Neural cell (in vitro differentiated cells): ENCODE measurements at regions not wholly inside any gene's neighbourhood (a gene's known extent, or its start where the extent isn't known, plus 50 kb on each side); places are given as distances from the start of the nearest gene placed in this dataset.

Source experiments
- H2AFZ ChIP-seq: fragments of 200-600, 300-800 bp; sonication (generic), shearing (Covaris generic); 2 replicates; pipeline ENCODE4 v1.6.0; 2014; ENCODE audit warnings: low read depth, mild to moderate bottlenecking, antibody characterized with exemption, low read length, moderate library complexity
- H3F3A ChIP-seq: fragments of 200-600 bp; shearing (Covaris generic); 2 replicates; pipeline ENCODE4 v1.6.1; 2016; ENCODE audit warnings: mild to moderate bottlenecking, moderate library complexity, mixed read lengths, antibody characterized with exemption, low read length; ENCODE audit not compliant: insufficient read depth, poor library complexity, severe bottlenecking
- H3K27ac ChIP-seq: fragments of 200-600, 300-800 bp; sonication (generic), shearing (Covaris generic); 2 replicates; pipeline ENCODE4 v1.5.1; 2014; ENCODE audit warnings: mild to moderate bottlenecking, low read length, moderate library complexity
- H3K27me3 ChIP-seq: fragments of 300-800, 200-600 bp; sonication (generic), shearing (Covaris generic); 2 replicates; pipeline ENCODE4 v1.6.0; 2014; ENCODE audit warnings: mild to moderate bottlenecking, low read depth, low read length, moderate library complexity; ENCODE audit not compliant: insufficient read depth
- H3K36me3 ChIP-seq: fragments of 300-800, 200-600 bp; sonication (generic), shearing (Covaris generic); 2 replicates; pipeline ENCODE4 v1.5.1; 2014; ENCODE audit warnings: mild to moderate bottlenecking, antibody characterized with exemption, low read length, moderate library complexity; ENCODE audit not compliant: insufficient read depth
- H3K4me2 ChIP-seq: fragments of 300-800, 200-600 bp; sonication (generic), shearing (Covaris generic); 2 replicates; pipeline ENCODE4 v1.6.0; 2014; ENCODE audit warnings: mild to moderate bottlenecking, low read length
- H3K4me3 ChIP-seq: fragments of 300-800, 200-600 bp; sonication (generic), shearing (Covaris generic); 2 replicates; pipeline ENCODE4 v1.5.1; 2014; ENCODE audit warnings: mild to moderate bottlenecking, low read length, moderate library complexity
- H3K79me2 ChIP-seq: fragments of 200-600 bp; shearing (Covaris generic); replicated peaks from 2 replicates; pipeline ENCODE4 v1.6.0; 2014; ENCODE audit warnings: mild to moderate bottlenecking, low read length, moderate library complexity; ENCODE audit not compliant: insufficient read depth
- H3K9ac ChIP-seq: fragments of 300-800, 200-600 bp; sonication (generic), shearing (Covaris generic); 2 replicates; pipeline ENCODE4 v1.6.1; 2016; ENCODE audit warnings: mild to moderate bottlenecking, low read length, mixed read lengths
- H3K9me2 ChIP-seq: fragments of 200-600 bp; shearing (Covaris generic); 2 replicates; pipeline ENCODE4 v1.6.1; 2016; ENCODE audit warnings: mild to moderate bottlenecking, low read length, mixed read lengths; ENCODE audit not compliant: insufficient read depth
- H3K9me3 ChIP-seq: fragments of 200-600, 300-800 bp; sonication (generic), shearing (Covaris generic); 2 replicates; pipeline ENCODE4 v1.6.1; 2016; ENCODE audit warnings: mild to moderate bottlenecking, mixed run types, low read length, moderate library complexity, mixed read lengths
- H4K20me1 ChIP-seq: fragments of 200-600 bp; shearing (Covaris generic); 2 replicates; pipeline ENCODE4 v1.6.1; 2016; ENCODE audit warnings: mild to moderate bottlenecking, mixed run types; ENCODE audit not compliant: insufficient read depth
- CTCF ChIP-seq: fragments of 450-650 bp; IDR thresholded peaks from 2 replicates; pipeline ENCODE4 v1.5.1; 2014; ENCODE audit warnings: antibody characterized with exemption, mild to moderate bottlenecking, moderate library complexity; ENCODE audit not compliant: poor library complexity, severe bottlenecking
- EP300 ChIP-seq: fragments of 450-650 bp; conservative IDR thresholded peaks from 2 replicates; pipeline ENCODE4 v1.6.1; 2014; ENCODE audit warnings: antibody characterized with exemption, mild to moderate bottlenecking, moderate library complexity; ENCODE audit not compliant: poor library complexity, severe bottlenecking
- EZH2 ChIP-seq: fragments of 200-600, 300-800 bp; shearing (Covaris generic), sonication (generic); IDR thresholded peaks from 2 replicates; pipeline ENCODE4 v1.6.1; 2014; ENCODE audit warnings: antibody characterized with exemption, low read length, borderline replicate concordance, mild to moderate bottlenecking; ENCODE audit not compliant: insufficient read depth, poor library complexity, severe bottlenecking
- MXI1 ChIP-seq: fragments of 450-650 bp; conservative IDR thresholded peaks from 2 replicates; pipeline ENCODE4 v1.6.1; 2014; ENCODE audit warnings: antibody characterized with exemption, mild to moderate bottlenecking; ENCODE audit not compliant: poor library complexity, severe bottlenecking
- POLR2AphosphoS5 ChIP-seq: IDR thresholded peaks from 2 replicates; pipeline ENCODE4 v1.6.1; 2012
- RAD21 ChIP-seq: fragments of 450-650 bp; conservative IDR thresholded peaks from 2 replicates; pipeline ENCODE4 v1.6.1; 2014; ENCODE audit warnings: antibody characterized with exemption, mild to moderate bottlenecking, moderate library complexity
- REST ChIP-seq: IDR thresholded peaks from 2 replicates; pipeline ENCODE4 v1.6.1; 2012; ENCODE audit warnings: borderline replicate concordance
- SMC3 ChIP-seq: fragments of 450-650 bp; conservative IDR thresholded peaks from 2 replicates; pipeline ENCODE4 v1.6.1; 2014; ENCODE audit warnings: antibody characterized with exemption, mild to moderate bottlenecking, moderate library complexity; ENCODE audit not compliant: poor library complexity
- TAF1 ChIP-seq: IDR thresholded peaks from 2 replicates; pipeline ENCODE4 v1.6.1; 2012; ENCODE audit warnings: low read depth

GRCh38 chr7:79615871-79616640, 162.6 kb upstream of the MAGI2 start:
- no peaks in the 10 kb centered on the region for H3K9me3 ChIP-seq
- H3K4me3 ChIP-seq = no peak overlapping the region
- H3K27me3 ChIP-seq = no peaks in the 10 kb centered on the region
- no peaks in the 10 kb centered on the region for H3K36me3 ChIP-seq
- no peaks in the 10 kb centered on the region for H4K20me1 ChIP-seq
- no peaks in the 10 kb centered on the region for H3K79me2 ChIP-seq
- H3F3A ChIP-seq = no peaks in the 10 kb centered on the region
- no peaks in the 10 kb centered on the region for H3K9me2 ChIP-seq
- H3K27ac ChIP-seq = no peak overlapping the region
- no peak overlapping the region for H3K4me2 ChIP-seq
- no peak overlapping the region for H2AFZ ChIP-seq
- no peak overlapping the region for H3K9ac ChIP-seq
- TF ChIP-seq EP300 = no peak
- TF ChIP-seq POLR2AphosphoS5 = no peak
- no peak for TF ChIP-seq REST
- TF ChIP-seq EZH2 = no peak
- no peak for TF ChIP-seq MXI1
- TF ChIP-seq SMC3 = no peak

- no peaks in the 10 kb centered on the region for H3K27me3 ChIP-seq
- no peak overlapping the region for H3K4me3 ChIP-seq
- no peaks in the 10 kb centered on the region for H3K36me3 ChIP-seq
- TF ChIP-seq SMC3 (no peak), EP300 (no peak), CTCF (no peak), RAD21 (no peak), TAF1 (no peak), EZH2 (no peak), MXI1 (no peak), POLR2AphosphoS5 (no peak), REST (no peak)
- no peaks in the 10 kb centered on the region for H3F3A ChIP-seq
- H3K79me2 ChIP-seq = no peaks in the 10 kb centered on the region
- no peaks in the 10 kb centered on the region for H3K9me3 ChIP-seq
- no peak overlapping the region for H3K27ac ChIP-seq
- H2AFZ ChIP-seq = no peak overlapping the region
- H4K20me1 ChIP-seq = no peaks in the 10 kb centered on the region
- no peaks in the 10 kb centered on the region for H3K9me2 ChIP-seq
- H3K4me2 ChIP-seq = no peak overlapping the region
- H3K9ac ChIP-seq = no peak overlapping the region
These were observed 162.0 kb upstream of the MAGI2 start for GRCh38 chr7:79615466-79615865.
